ENCODE measurements at regions not wholly inside any gene's neighbourhood (a gene's known extent, or its start where the extent isn't known, plus 50 kb on each side); places are given as distances from the start of the nearest gene placed in this dataset.

- Histone ChIP-seq H3K27me3 (ENCODE audit: control insufficient read depth, insufficient read depth, low read length) (no peaks in the 10 kb centered on the region), H4K5ac (ENCODE audit: low read depth, low read length) (no peak overlapping the region), H4K20me1 (ENCODE audit: insufficient read depth, low read length) (no peaks in the 10 kb centered on the region), H2BK15ac (ENCODE audit: low read depth, low read length) (no peak overlapping the region), H4K91ac (ENCODE audit: insufficient read depth, low read depth, low read length) (no peak overlapping the region), H3K36me3 (ENCODE audit: control insufficient read depth, insufficient read depth, low read length) (peaks cover 10% of the 10 kb centered on the region; the same call in 1 of the 2 replicates), H4K8ac (ENCODE audit: low read depth in 2 of 2, low read length in 2 of 2) (no peak overlapping the region), H3K79me1 (ENCODE audit: low read depth in 1 of 2, low read length in 2 of 2) (no peaks in the 10 kb centered on the region), H3K4me2 (ENCODE audit: low read depth, low read length) (no peak overlapping the region), H3K4me3 (ENCODE audit: insufficient read depth, low read depth, low read length) (no peak overlapping the region), H2BK120ac (ENCODE audit: low read depth, low read length) (no peak overlapping the region), H3K23ac (ENCODE audit: low read depth, low read length) (no peak overlapping the region), H2AFZ (replicated peaks; ENCODE audit: low read length, poor library complexity) (no peak overlapping the region), H3K18ac (ENCODE audit: low read depth, low read length) (no peak overlapping the region), H3K56ac (ENCODE audit: extremely low read depth, insufficient read depth, low read length) (no peak overlapping the region), H3K9me3 (ENCODE audit: control insufficient read depth, insufficient read depth, low read length) (peaks cover 5% of the 10 kb centered on the region), H3K14ac (replicated peaks; ENCODE audit: low read depth, low read length) (no peak overlapping the region), H2AK9ac (replicated peaks; ENCODE audit: low read depth, low read length, poor library complexity) (no peak overlapping the region), H3K4me1 (ENCODE audit: control insufficient read depth, insufficient read depth, low read length) (no peaks in the 10 kb centered on the region; the same call in 1 of the 2 replicates), H2BK20ac (ENCODE audit: low read depth, low read length) (no peak overlapping the region), H3K9ac (ENCODE audit: low read depth, low read length) (no peak overlapping the region), H3K27ac (ENCODE audit: insufficient read depth, low read length) (no peak overlapping the region), H2BK5ac (ENCODE audit: low read depth, low read length, poor library complexity, severe bottlenecking) (no peak overlapping the region), H2AK5ac (ENCODE audit: low read depth, low read length) (no peak overlapping the region), H3K4ac (ENCODE audit: low read depth, low read length) (no peak overlapping the region), H3K9me1 (ENCODE audit: insufficient read depth, low read length) (no peaks in the 10 kb centered on the region; the same call in 1 of the 2 replicates)
- in situ Hi-C loops (cut with MboI; ENCODE audit: low sequenced_read_pairs): no loop called here
- dilution Hi-C loops (cut with HindIII; ENCODE audit: low sequenced_read_pairs, unreplicated experiment): no loop called here
- ATAC-seq (ENCODE audit: low read depth) (peak; percentile 60), DNase-seq (no peak)
- intact Hi-C loops (cut with micrococcal nuclease): no loop called here
- no TSS peak for BruUV-seq (replicated peaks)
- TF ChIP-seq MAFK (IDR thresholded peaks at IDR 0.05; ENCODE audit: low read depth, low read length) (no peak), RFX5 (IDR thresholded peaks at IDR 0.05; ENCODE audit: low read depth, low read length) (no peak)
- ChIA-PET CTCF (no interaction called here), POLR2A (ENCODE audit: unreplicated experiment) (no interaction called here)
Measured at GRCh38 chr1:232407120-232407519, 222.8 kb downstream of the SIPA1L2 start.

Measured in IMR-90 (cell line).